H1 (cell line): ENCODE measurements at regions not wholly inside any gene's neighbourhood (a gene's known extent, or its start where the extent isn't known, plus 50 kb on each side); places are given as distances from the start of the nearest gene placed in this dataset.

ENCODE experiments used
- CTCF ChIP-seq, 3 experiments: IDR thresholded peaks; 1 replicate in 2 of 3; 2 replicates in 1 of 3; pipeline versions ENCODE4 v1.5.1 to v1.6.1; 2011; ENCODE audit warnings: low read length in 3 of 3, mild to moderate bottlenecking in 3 of 3, inconsistent platforms in 2 of 3, low read depth in 1 of 3, moderate library complexity in 1 of 3; ENCODE audit not compliant: insufficient read depth in 1 of 3; ENCODE audit errors: control extremely low read depth in 1 of 3
- RFX5 ChIP-seq: IDR thresholded peaks from 2 replicates; pipeline ENCODE4 v1.6.1; 2011; ENCODE audit warnings: low read depth, low read length, improper control_type of control experiment, borderline replicate concordance
- SRF ChIP-seq: IDR thresholded peaks from 2 replicates; pipeline ENCODE4 v1.6.1; 2011; ENCODE audit warnings: mild to moderate bottlenecking, low read depth, low read length, moderate library complexity

GRCh38 chr10:26911811-26912461, 51.2 kb upstream of the ABI1 start:
- TF ChIP-seq CTCF (IDR thresholded peaks at IDR 0.05; ENCODE audit: control extremely low read depth in 1 of 3, insufficient read depth in 1 of 3, low read depth in 1 of 3, low read length in 3 of 3): no peak
- no peak for TF ChIP-seq RFX5
- TF ChIP-seq SRF: no peak
